Keratinocyte (primary cell): ENCODE measurements at regions not wholly inside any gene's neighbourhood (a gene's known extent, or its start where the extent isn't known, plus 50 kb on each side); places are given as distances from the start of the nearest gene placed in this dataset.

Experiments
- DNase-seq: peaks from one replicate; pipeline ENCODE4 v3.0.0-alpha.2; 2011; ENCODE audit warnings: low read depth, missing footprints, low spot score
- FAIRE-seq: peaks from 2 replicates; lab custom pipeline; 2011; peaks lifted over from hg19 to GRCh38; lab: Jason Lieb, UNC
- H2AFZ ChIP-seq: 2 replicates; pipeline ENCODE4 v1.6.0; 2012; ENCODE audit warnings: low read length, control low read depth, inconsistent platforms; ENCODE audit not compliant: control insufficient read depth
- H3K27ac ChIP-seq: 2 replicates; pipeline ENCODE4 v1.5.1; 2011; ENCODE audit warnings: low read length; ENCODE audit not compliant: control insufficient read depth, insufficient read depth
- H3K27me3 ChIP-seq: 3 replicates; pipeline ENCODE4 v1.6.0; 2011; ENCODE audit warnings: low read length; ENCODE audit not compliant: control insufficient read depth, insufficient read depth; ENCODE audit errors: extremely low read depth
- H3K36me3 ChIP-seq, 2 experiments: 2 replicates in 1 of 2; 3 replicates in 1 of 2; pipeline ENCODE4 v1.5.1; 2011; ENCODE audit warnings: low read length in 2 of 2, mild to moderate bottlenecking in 1 of 2; ENCODE audit not compliant: control insufficient read depth in 2 of 2, insufficient read depth in 2 of 2; ENCODE audit errors: extremely low read depth in 1 of 2
- H3K4me1 ChIP-seq: 3 replicates; pipeline ENCODE4 v1.5.1; 2011; ENCODE audit warnings: low read length; ENCODE audit not compliant: control insufficient read depth, insufficient read depth; ENCODE audit errors: extremely low read depth
- H3K4me2 ChIP-seq: 3 replicates; pipeline ENCODE4 v1.6.0; 2011; ENCODE audit warnings: low read depth, low read length; ENCODE audit not compliant: control insufficient read depth, insufficient read depth; ENCODE audit errors: extremely low read depth
- H3K4me3 ChIP-seq, 3 experiments: fragments of 200-600 bp in 1 of 3; sonication (generic) in 1 of 3; 2 replicates in 2 of 3; 3 replicates in 1 of 3; pipeline ENCODE4 v1.5.1; 2011 to 2016; ENCODE audit warnings: low read length in 3 of 3, mild to moderate bottlenecking in 3 of 3, control low read depth in 2 of 3, inconsistent platforms in 1 of 3, low read depth in 1 of 3, mixed read lengths in 1 of 3, mixed run types in 1 of 3, moderate library complexity in 1 of 3; ENCODE audit not compliant: control insufficient read depth in 2 of 3, insufficient read depth in 2 of 3; ENCODE audit errors: extremely low read depth in 1 of 3
- H3K79me2 ChIP-seq: 2 replicates; pipeline ENCODE4 v1.6.0; 2012; ENCODE audit warnings: low read length; ENCODE audit not compliant: control insufficient read depth, insufficient read depth
- H3K9ac ChIP-seq: 3 replicates; pipeline ENCODE4 v1.6.0; 2011; ENCODE audit warnings: low read length; ENCODE audit not compliant: control insufficient read depth, insufficient read depth; ENCODE audit errors: extremely low read depth
- H3K9me1 ChIP-seq: 3 replicates; pipeline ENCODE4 v1.6.0; 2011; ENCODE audit warnings: low read length; ENCODE audit not compliant: control insufficient read depth, insufficient read depth; ENCODE audit errors: extremely low read depth
- H3K9me3 ChIP-seq: 2 replicates; pipeline ENCODE4 v1.5.1; 2012; ENCODE audit warnings: low read depth, low read length; ENCODE audit not compliant: control insufficient read depth
- H4K20me1 ChIP-seq: 3 replicates; pipeline ENCODE4 v1.6.0; 2011; ENCODE audit warnings: low read length; ENCODE audit not compliant: control insufficient read depth, insufficient read depth; ENCODE audit errors: extremely low read depth
- CTCF ChIP-seq, 3 experiments: IDR thresholded peaks in 1 of 3; conservative IDR thresholded peaks in 1 of 3; optimal IDR thresholded peaks in 1 of 3; 2 replicates in 2 of 3; 3 replicates in 1 of 3; pipeline versions ENCODE3 to v1.5.1; 2011; ENCODE audit warnings: low read length in 3 of 3, mild to moderate bottlenecking in 3 of 3, moderate library complexity in 2 of 3, control low read depth in 1 of 3, inconsistent platforms in 1 of 3; ENCODE audit not compliant: insufficient read depth in 2 of 3; ENCODE audit errors: extremely low read depth in 1 of 3
- EZH2 ChIP-seq: IDR thresholded peaks from one replicate; pipeline ENCODE4 v1.6.1; 2012; ENCODE audit warnings: inconsistent platforms, mild to moderate bottlenecking, low read length, moderate library complexity
- dilution Hi-C: fragments of 300-500 bp; cut with MboI; formaldehyde crosslinking; loops from one replicate; pipeline ENCODE4 v1.7.0; 2020; ENCODE audit warnings: low sequenced_read_pairs; ENCODE audit not compliant: extremely low pct_ligation_motif_present

DNA sequence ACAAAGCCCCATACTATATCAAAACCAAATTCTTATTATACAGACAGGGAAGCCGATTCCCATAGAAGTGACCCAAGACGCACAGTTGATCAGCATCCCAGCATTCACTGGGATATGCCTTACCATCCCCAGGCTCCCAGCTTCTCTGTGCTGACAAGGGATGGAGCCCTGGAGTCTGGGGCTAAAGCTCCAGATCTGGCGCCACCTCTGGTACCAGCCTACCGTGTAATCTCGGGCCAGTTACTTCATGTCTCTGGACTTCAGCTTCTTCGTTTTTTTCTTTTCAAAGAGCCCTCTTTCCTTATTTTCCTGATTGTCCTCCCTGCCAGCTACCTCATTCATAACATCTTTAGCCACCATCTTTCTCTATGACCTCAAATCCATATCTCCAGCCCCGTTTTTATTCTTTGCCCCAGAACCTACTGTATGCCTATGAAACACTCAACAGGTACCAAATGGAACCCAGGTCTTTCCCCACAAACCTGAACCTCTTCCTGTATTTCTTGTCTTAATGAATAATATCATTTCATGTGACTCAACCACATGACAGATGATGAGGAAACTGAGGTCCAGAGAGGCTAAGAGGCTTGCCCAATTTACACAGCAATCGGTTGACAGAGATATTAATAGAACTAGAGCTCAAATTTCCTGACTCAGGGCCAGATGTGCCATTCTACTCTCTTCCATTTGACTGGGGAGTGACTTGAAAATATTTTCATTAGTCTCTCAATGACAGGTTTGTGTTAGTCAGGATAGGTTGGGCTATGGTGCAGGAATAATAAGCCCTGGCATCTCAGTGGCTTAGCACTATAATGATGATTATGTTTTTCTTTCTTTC is 85.4 kb upstream of the TLE3 start:
- H3K27me3 ChIP-seq, result peaks cover 20% of the 10 kb centered on the region
- H3K9me1 ChIP-seq, result no peaks in the 10 kb centered on the region
- no peaks in the 10 kb centered on the region for H3K36me3 ChIP-seq
- H2AFZ ChIP-seq, result no peak overlapping the region
- H3K4me3 ChIP-seq, result no peak overlapping the region
- FAIRE-seq (no peak), DNase-seq (no peak)
- no peak for TF ChIP-seq EZH2
- no peak for TF ChIP-seq CTCF (optimal IDR thresholded peaks at IDR 0.05 in 1 of 3, IDR thresholded peaks at IDR 0.05 in 1 of 3, conservative IDR thresholded peaks at IDR 0.05 in 1 of 3; ENCODE audit: extremely low read depth in 1 of 3, insufficient read depth in 2 of 3, low read length in 3 of 3)
- H3K9me3 ChIP-seq, result no peaks in the 10 kb centered on the region
- H3K27ac ChIP-seq, result no peak overlapping the region
- H3K9ac ChIP-seq, result no peak overlapping the region
- no peaks in the 10 kb centered on the region for H4K20me1 ChIP-seq
- peaks cover 3% of the 10 kb centered on the region for H3K4me1 ChIP-seq
- dilution Hi-C loops, result no loop called here
- no peak overlapping the region for H3K4me2 ChIP-seq
- no peaks in the 10 kb centered on the region for H3K79me2 ChIP-seq

GRCh38 chr15:70181626-70182255 is 84.0 kb upstream of the TLE3 start:
- no peaks in the 10 kb centered on the region for H4K20me1 ChIP-seq
- H3K27me3 ChIP-seq, result peaks cover 18% of the 10 kb centered on the region
- H3K9ac ChIP-seq, result no peak overlapping the region
- DNase-seq (no peak), FAIRE-seq (no peak)
- peaks cover 3% of the 10 kb centered on the region for H3K4me1 ChIP-seq
- no peaks in the 10 kb centered on the region for H3K79me2 ChIP-seq
- dilution Hi-C loops, result no loop called here
- H3K9me1 ChIP-seq, result no peaks in the 10 kb centered on the region
- no peak overlapping the region for H3K27ac ChIP-seq
- no peaks in the 10 kb centered on the region for H3K9me3 ChIP-seq
- TF ChIP-seq CTCF (optimal IDR thresholded peaks at IDR 0.05 in 1 of 3, IDR thresholded peaks at IDR 0.05 in 1 of 3, conservative IDR thresholded peaks at IDR 0.05 in 1 of 3; ENCODE audit: extremely low read depth in 1 of 3, insufficient read depth in 2 of 3, low read length in 3 of 3) (no peak), EZH2 (no peak)
- no peaks in the 10 kb centered on the region for H3K36me3 ChIP-seq
- H2AFZ ChIP-seq, result no peak overlapping the region
- no peak overlapping the region for H3K4me2 ChIP-seq
- H3K4me3 ChIP-seq, result no peak overlapping the region
